ENCODE measurements at regions not wholly inside any gene's neighbourhood (a gene's known extent, or its start where the extent isn't known, plus 50 kb on each side); places are given as distances from the start of the nearest gene placed in this dataset.
A peak's percentile ranks its signal among the peaks of the same experiment; 100 is the strongest.
"Not testable (repeated sequence)": the region's sequence is repeated elsewhere in the genome, so short reads cannot be mapped to it uniquely, and the experiment has no call there.

GRCh38 chr2:39487398-39488250, 50.5 kb upstream of the MAP4K3 start:
- no peak for DNase-seq

- DNase-seq = no peak
Measured at GRCh38 chr2:39488450-39488849, 51.4 kb upstream of the MAP4K3 start.

- DNase-seq = no peak
Measured at GRCh38 chr2:39490586-39490985, 53.5 kb upstream of the MAP4K3 start.

GRCh38 chr2:39491653-39492052, 54.6 kb upstream of the MAP4K3 start:
- DNase-seq = no peak

GRCh38 chr2:39492095-39492590, 55.1 kb upstream of the MAP4K3 start:
- peak; percentile 12 for DNase-seq

- DNase-seq = no peak
Measured at GRCh38 chr2:39492716-39493115, 55.6 kb upstream of the MAP4K3 start.

GRCh38 chr2:39494784-39495251, 57.7 kb upstream of the MAP4K3 start:
- DNase-seq = no peak

- DNase-seq = no peak
Measured at GRCh38 chr2:39497082-39497801, 60.2 kb upstream of the MAP4K3 start.

GRCh38 chr2:39498176-39498575, 61.1 kb upstream of the MAP4K3 start:
- not testable (repeated sequence) for DNase-seq

- no peak for DNase-seq
Measured at GRCh38 chr2:39498786-39499185, 61.7 kb upstream of the MAP4K3 start.

GRCh38 chr2:39499336-39499735, 62.3 kb upstream of the MAP4K3 start:
- no peak for DNase-seq

- DNase-seq = no peak
Measured at GRCh38 chr2:39501412-39501811, 64.3 kb upstream of the MAP4K3 start.

GRCh38 chr2:39503277-39503676, 66.2 kb upstream of the MAP4K3 start:
- DNase-seq = no peak

GRCh38 chr2:39504790-39505335, 67.8 kb upstream of the MAP4K3 start:
- no peak for DNase-seq

- DNase-seq = no peak
Measured at GRCh38 chr2:39506215-39506614, 69.1 kb upstream of the MAP4K3 start.

GRCh38 chr2:39508198-39508597, 71.1 kb upstream of the MAP4K3 start:
- no peak for DNase-seq

- no peak for DNase-seq
Measured at GRCh38 chr2:39510140-39510539, 73.1 kb upstream of the MAP4K3 start.

- no peak for DNase-seq
Measured at GRCh38 chr2:39511219-39511604, 74.1 kb upstream of the MAP4K3 start.

GRCh38 chr2:39511605-39512433, 74.7 kb upstream of the MAP4K3 start:
- no peak for DNase-seq

GRCh38 chr2:39512434-39512935, 75.4 kb upstream of the MAP4K3 start:
- DNase-seq = no peak

- no peak for DNase-seq
Measured at GRCh38 chr2:39512941-39513340, 75.9 kb upstream of the MAP4K3 start.

GRCh38 chr2:39513641-39514094, 76.6 kb upstream of the MAP4K3 start:
- no peak for DNase-seq

Measured in CD4-positive, alpha-beta T cell treated with Interleukin-12 subunit alpha and Interleukin-12 subunit beta, for 1 hour (primary cell).